A549 (cell line): ENCODE measurements at regions not wholly inside any gene's neighbourhood (a gene's known extent, or its start where the extent isn't known, plus 50 kb on each side); places are given as distances from the start of the nearest gene placed in this dataset.
"Not testable (repeated sequence)": the region's sequence is repeated elsewhere in the genome, so short reads cannot be mapped to it uniquely, and the experiment has no call there.

ENCODE experiments used
- BHLHE40 ChIP-seq: IDR thresholded peaks from 2 replicates; pipeline ENCODE4 v1.6.1; 2012; ENCODE audit warnings: low read depth, low read length, inconsistent platforms
- EP300 ChIP-seq, 2 experiments: fragments of >200 bp; sonication (Bioruptor Twin); formaldehyde crosslinking; IDR thresholded peaks; 2 replicates in 1 of 2; 3 replicates in 1 of 2; pipeline ENCODE4 v1.6.1; 2016 to 2017
- HEYL ChIP-seq: fragments of 250-450 bp; sonication (Bioruptor Pico); IDR thresholded peaks from 2 replicates; pipeline ENCODE4 v1.8.0; 2021; ENCODE audit warnings: mild to moderate bottlenecking, moderate library complexity
- KDM5A ChIP-seq: fragments of 200-600 bp; sonication (generic); IDR thresholded peaks from 2 replicates; pipeline ENCODE4 v1.6.1; 2016; ENCODE audit warnings: antibody characterized with exemption, mild to moderate bottlenecking
- MYC ChIP-seq: IDR thresholded peaks from 2 replicates; pipeline ENCODE4 v1.6.1; 2012; ENCODE audit warnings: mild to moderate bottlenecking, inconsistent platforms, low read length, improper control_type of control experiment, borderline replicate concordance
- POLR2A ChIP-seq: IDR thresholded peaks from 2 replicates; pipeline ENCODE4 v1.6.1; 2012; ENCODE audit warnings: mild to moderate bottlenecking, low read length
- POLR2AphosphoS2 ChIP-seq: conservative IDR thresholded peaks from 2 replicates; pipeline ENCODE4 v1.6.1; 2012; ENCODE audit warnings: low read length, improper control_type of control experiment, inconsistent platforms
- REST ChIP-seq: fragments of 200-600 bp; sonication (generic); IDR thresholded peaks from 2 replicates; pipeline ENCODE4 v1.6.1; 2016; ENCODE audit warnings: antibody characterized with exemption, mild to moderate bottlenecking, moderate library complexity
- ZC3H11A ChIP-seq: fragments of 450-650 bp; IDR thresholded peaks from 2 replicates; pipeline ENCODE4 v1.6.1; 2014; ENCODE audit warnings: antibody characterized with exemption, mild to moderate bottlenecking
- TF ChIP-seq, protein P1 (sequence below): fragments of >200 bp; sonication (Bioruptor Twin); formaldehyde crosslinking; IDR thresholded peaks from 3 replicates; pipeline ENCODE4 v1.5.1; 2016

DNA sequence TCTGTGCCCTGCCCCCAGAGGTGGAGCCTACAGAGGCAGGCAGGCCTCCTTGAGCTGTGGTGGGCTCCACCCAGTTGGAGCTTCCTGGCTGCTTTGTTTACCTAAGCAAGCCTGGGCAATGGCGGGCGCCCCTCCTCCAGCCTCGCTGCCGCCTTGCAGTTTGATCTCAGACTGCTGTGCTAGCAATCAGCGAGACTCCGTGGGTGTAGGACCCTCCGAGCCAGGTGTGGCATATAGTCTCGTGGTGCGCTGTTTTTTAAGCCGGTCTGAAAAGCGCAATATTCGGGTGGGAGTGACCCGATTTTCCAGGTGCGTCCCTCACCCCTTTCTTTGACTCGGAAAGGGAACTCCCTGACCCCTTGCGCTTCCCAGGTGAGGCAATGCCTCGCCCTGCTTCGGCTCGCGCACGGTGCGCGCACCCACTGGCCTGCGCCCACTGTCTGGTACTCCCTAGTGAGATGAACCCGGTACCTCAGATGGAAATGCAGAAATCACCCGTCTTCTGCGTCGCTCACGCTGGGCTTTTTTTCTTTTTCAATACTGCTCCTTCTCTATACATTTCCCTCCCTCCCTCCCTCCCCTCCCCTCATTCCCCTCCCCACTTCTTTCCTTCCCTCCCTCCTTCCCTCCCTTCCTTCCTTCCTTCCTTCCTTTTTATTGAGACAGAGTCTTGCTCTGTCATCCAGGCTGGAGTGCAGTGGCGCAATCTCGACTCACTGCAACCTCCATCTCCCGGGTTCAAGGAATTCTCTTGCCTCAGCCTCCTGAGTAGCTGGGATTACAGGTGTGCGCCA, 197.1 kb upstream of the TBL1XR1 start:
- TF ChIP-seq EP300 (IDR thresholded peaks at IDR 0.05); MYC; POLR2A; REST; HEYL (CRISPR knock-in tag); POLR2AphosphoS2; BHLHE40; KDM5A; ZC3H11A: not testable (repeated sequence)
- TF ChIP-seq, protein P1, sequence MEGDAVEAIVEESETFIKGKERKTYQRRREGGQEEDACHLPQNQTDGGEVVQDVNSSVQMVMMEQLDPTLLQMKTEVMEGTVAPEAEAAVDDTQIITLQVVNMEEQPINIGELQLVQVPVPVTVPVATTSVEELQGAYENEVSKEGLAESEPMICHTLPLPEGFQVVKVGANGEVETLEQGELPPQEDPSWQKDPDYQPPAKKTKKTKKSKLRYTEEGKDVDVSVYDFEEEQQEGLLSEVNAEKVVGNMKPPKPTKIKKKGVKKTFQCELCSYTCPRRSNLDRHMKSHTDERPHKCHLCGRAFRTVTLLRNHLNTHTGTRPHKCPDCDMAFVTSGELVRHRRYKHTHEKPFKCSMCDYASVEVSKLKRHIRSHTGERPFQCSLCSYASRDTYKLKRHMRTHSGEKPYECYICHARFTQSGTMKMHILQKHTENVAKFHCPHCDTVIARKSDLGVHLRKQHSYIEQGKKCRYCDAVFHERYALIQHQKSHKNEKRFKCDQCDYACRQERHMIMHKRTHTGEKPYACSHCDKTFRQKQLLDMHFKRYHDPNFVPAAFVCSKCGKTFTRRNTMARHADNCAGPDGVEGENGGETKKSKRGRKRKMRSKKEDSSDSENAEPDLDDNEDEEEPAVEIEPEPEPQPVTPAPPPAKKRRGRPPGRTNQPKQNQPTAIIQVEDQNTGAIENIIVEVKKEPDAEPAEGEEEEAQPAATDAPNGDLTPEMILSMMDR: not testable (repeated sequence)
